IPS-20b (cell line): ENCODE measurements at regions not wholly inside any gene's neighbourhood (a gene's known extent, or its start where the extent isn't known, plus 50 kb on each side); places are given as distances from the start of the nearest gene placed in this dataset.
"Not testable (repeated sequence)": the region's sequence is repeated elsewhere in the genome, so short reads cannot be mapped to it uniquely, and the experiment has no call there.

Experiments used
- H3K27ac ChIP-seq: one replicate; pipeline ENCODE4 v1.5.1; 2013; ENCODE audit warnings: low read length
- H3K27me3 ChIP-seq: 2 replicates; pipeline ENCODE4 v1.6.1; 2013; ENCODE audit warnings: mild to moderate bottlenecking, low read length, inconsistent platforms; ENCODE audit not compliant: insufficient read depth
- H3K36me3 ChIP-seq: 2 replicates; pipeline ENCODE4 v1.6.1; 2013; ENCODE audit warnings: low read depth, mild to moderate bottlenecking, inconsistent platforms, low read length, moderate library complexity; ENCODE audit not compliant: insufficient read depth
- H3K4me1 ChIP-seq: 2 replicates; pipeline ENCODE4 v1.6.1; 2013; ENCODE audit warnings: mild to moderate bottlenecking, control low read depth, inconsistent platforms, low read length, moderate library complexity; ENCODE audit not compliant: insufficient read depth
- H3K4me3 ChIP-seq: 2 replicates; pipeline ENCODE4 v1.5.1; 2013; ENCODE audit warnings: mild to moderate bottlenecking, low read length, inconsistent platforms
- H3K9ac ChIP-seq: 2 replicates; pipeline ENCODE4 v1.6.1; 2013; ENCODE audit warnings: low read depth, mild to moderate bottlenecking, inconsistent platforms, low read length, moderate library complexity
- H3K9me3 ChIP-seq: 2 replicates; pipeline ENCODE4 v1.6.1; 2013; ENCODE audit warnings: mild to moderate bottlenecking, low read depth, low read length, inconsistent platforms; ENCODE audit not compliant: insufficient read depth

GRCh38 chr14:71243697-71244096 is 336.4 kb downstream of the PCNX1 start:
- H3K36me3 ChIP-seq: no peaks in the 10 kb centered on the region
- no peaks in the 10 kb centered on the region for H3K4me1 ChIP-seq
- H3K27ac ChIP-seq: no peak overlapping the region
- H3K4me3 ChIP-seq: no peak overlapping the region
- no peaks in the 10 kb centered on the region for H3K27me3 ChIP-seq
- H3K9ac ChIP-seq: no peak overlapping the region
- no peaks in the 10 kb centered on the region for H3K9me3 ChIP-seq

DNA sequence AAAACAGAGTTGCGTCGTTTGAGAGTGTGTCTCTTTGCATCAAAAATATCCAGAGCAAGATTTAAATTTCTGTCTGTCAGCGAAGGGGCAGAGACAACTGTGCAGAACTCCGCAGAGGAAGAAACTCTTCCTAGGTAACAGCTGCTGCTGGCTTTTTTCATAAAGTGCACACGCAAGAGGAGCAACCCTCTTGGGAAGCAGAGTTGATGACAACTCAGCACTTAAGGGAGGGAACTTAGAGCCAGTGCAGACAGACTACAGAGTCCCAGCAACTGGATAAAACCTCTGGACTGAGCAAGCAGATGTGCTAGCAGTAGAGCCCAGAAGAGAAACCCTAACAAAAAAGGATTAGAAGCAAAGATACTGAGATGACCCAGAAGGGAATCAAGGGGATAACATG is 337.1 kb downstream of the PCNX1 start:
- H3K4me3 ChIP-seq: no peak overlapping the region
- H3K9ac ChIP-seq: no peak overlapping the region
- H3K9me3 ChIP-seq: no peaks in the 10 kb centered on the region

GRCh38 chr14:71245659-71246361 is 338.6 kb downstream of the PCNX1 start:
- Histone ChIP-seq H3K36me3 (no peaks in the 10 kb centered on the region), H3K27ac (no peak overlapping the region), H3K9me3 (no peaks in the 10 kb centered on the region), H3K4me3 (no peak overlapping the region), H3K9ac (no peak overlapping the region), H3K4me1 (no peaks in the 10 kb centered on the region), H3K27me3 (no peaks in the 10 kb centered on the region)

More for the DNA sequence above, 337.1 kb downstream of the PCNX1 start:
- Histone ChIP-seq H3K4me1 (no peaks in the 10 kb centered on the region), H3K27ac (no peak overlapping the region), H3K36me3 (no peaks in the 10 kb centered on the region), H3K27me3 (no peaks in the 10 kb centered on the region)

DNA sequence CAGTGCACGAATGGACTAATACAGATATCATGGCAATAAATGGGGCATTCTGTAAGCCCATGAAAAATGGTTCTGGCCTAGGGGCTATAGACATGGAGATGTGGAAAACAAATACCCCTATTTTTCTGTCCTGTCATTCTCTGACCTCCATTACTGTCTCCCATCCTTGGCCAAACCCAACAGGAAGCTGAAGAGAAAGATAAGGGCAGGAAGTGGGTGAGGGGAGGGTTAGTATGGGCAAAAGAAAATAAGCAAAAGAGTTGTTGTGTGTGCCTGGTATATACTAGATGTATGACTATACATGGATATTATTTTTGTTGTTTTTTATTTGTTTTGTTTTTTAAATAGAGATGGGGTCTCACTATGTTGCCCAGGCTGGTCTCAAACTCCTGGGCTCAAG is 339.3 kb downstream of the PCNX1 start:
- no peak overlapping the region for H3K9ac ChIP-seq
- H3K36me3 ChIP-seq: no peaks in the 10 kb centered on the region
- H3K4me1 ChIP-seq: no peaks in the 10 kb centered on the region
- H3K4me3 ChIP-seq: no peak overlapping the region
- no peaks in the 10 kb centered on the region for H3K9me3 ChIP-seq
- no peaks in the 10 kb centered on the region for H3K27me3 ChIP-seq
- H3K27ac ChIP-seq: no peak overlapping the region

GRCh38 chr14:71247106-71247505 is 339.8 kb downstream of the PCNX1 start:
- H3K4me3 ChIP-seq: no peak overlapping the region
- H3K27ac ChIP-seq: no peak overlapping the region
- H3K9me3 ChIP-seq: no peaks in the 10 kb centered on the region
- no peaks in the 10 kb centered on the region for H3K36me3 ChIP-seq
- no peaks in the 10 kb centered on the region for H3K27me3 ChIP-seq
- no peaks in the 10 kb centered on the region for H3K4me1 ChIP-seq
- H3K9ac ChIP-seq: no peak overlapping the region

GRCh38 chr14:71248194-71248593 is 340.9 kb downstream of the PCNX1 start:
- no peak overlapping the region for H3K9ac ChIP-seq
- H3K27ac ChIP-seq: no peak overlapping the region
- H3K9me3 ChIP-seq: no peaks in the 10 kb centered on the region
- H3K27me3 ChIP-seq: no peaks in the 10 kb centered on the region
- H3K36me3 ChIP-seq: no peaks in the 10 kb centered on the region
- no peaks in the 10 kb centered on the region for H3K4me1 ChIP-seq
- H3K4me3 ChIP-seq: no peak overlapping the region

- no peaks in the 10 kb centered on the region for H3K36me3 ChIP-seq
- no peak overlapping the region for H3K4me3 ChIP-seq
- H3K9me3 ChIP-seq: no peaks in the 10 kb centered on the region
- H3K4me1 ChIP-seq: no peaks in the 10 kb centered on the region
- no peak overlapping the region for H3K9ac ChIP-seq
- H3K27me3 ChIP-seq: no peaks in the 10 kb centered on the region
- no peak overlapping the region for H3K27ac ChIP-seq
Measured at GRCh38 chr14:71250347-71250746, 343.1 kb downstream of the PCNX1 start.

DNA sequence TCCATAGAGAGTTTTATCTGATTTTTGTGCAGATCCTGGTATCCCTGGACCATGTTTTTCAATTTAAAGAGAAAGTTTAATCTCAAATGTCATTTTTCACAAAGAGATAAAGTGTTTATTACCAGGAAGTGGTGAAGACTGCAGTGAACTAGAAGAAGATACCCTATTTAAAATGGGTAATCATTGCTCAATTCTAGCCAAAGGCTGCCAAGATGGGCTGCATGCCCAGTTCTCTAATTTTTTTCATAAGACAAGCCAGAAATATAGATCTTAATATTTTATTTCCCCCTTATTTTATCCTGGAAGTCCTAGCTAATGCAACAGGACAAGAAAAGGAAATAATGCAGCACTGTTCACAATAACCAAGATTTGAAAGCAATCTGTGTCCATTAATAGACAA is 343.5 kb downstream of the PCNX1 start:
- no peaks in the 10 kb centered on the region for H3K36me3 ChIP-seq
- H3K9me3 ChIP-seq: no peaks in the 10 kb centered on the region
- H3K27me3 ChIP-seq: no peaks in the 10 kb centered on the region
- H3K27ac ChIP-seq: no peak overlapping the region
- H3K4me1 ChIP-seq: no peaks in the 10 kb centered on the region
- H3K9ac ChIP-seq: no peak overlapping the region
- H3K4me3 ChIP-seq: no peak overlapping the region

DNA sequence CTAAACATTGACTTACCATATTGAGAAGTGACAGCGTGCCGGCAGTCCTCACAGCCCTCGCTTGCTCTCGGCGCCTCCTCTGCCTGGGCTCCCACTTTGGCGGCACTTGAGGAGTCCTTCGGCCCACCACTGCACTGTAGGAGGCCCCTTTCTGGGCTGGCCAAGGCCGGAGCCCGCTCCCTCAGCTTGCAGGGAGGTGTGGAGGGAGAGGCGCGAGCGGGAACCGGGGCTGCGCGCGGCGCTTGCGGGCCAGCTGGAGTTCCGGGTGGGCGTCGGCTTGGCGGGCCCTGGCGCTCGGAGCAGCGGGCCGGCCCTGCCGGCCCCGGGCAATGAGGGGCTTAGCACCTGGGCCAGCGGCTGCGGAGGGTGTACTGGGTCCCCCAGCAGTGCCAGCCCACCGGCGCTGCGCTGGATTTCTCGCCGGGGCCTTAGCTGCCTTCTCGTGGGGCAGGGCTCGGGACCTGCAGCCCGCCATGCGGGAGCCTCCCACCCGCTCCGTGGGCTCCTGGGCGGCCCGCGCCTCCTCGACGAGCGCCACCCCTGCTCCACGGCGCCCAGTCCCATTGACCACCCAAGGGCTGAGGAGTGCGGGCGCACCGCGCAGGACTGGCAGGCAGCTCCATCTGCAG is 346.9 kb downstream of the PCNX1 start:
- H3K27me3 ChIP-seq, H3K4me3 ChIP-seq, H3K9ac ChIP-seq, H3K36me3 ChIP-seq, H3K27ac ChIP-seq, H3K4me1 ChIP-seq: not testable (repeated sequence)
- peaks cover 10% of the 10 kb centered on the region; the same call in 1 of the 2 replicates for H3K9me3 ChIP-seq

DNA sequence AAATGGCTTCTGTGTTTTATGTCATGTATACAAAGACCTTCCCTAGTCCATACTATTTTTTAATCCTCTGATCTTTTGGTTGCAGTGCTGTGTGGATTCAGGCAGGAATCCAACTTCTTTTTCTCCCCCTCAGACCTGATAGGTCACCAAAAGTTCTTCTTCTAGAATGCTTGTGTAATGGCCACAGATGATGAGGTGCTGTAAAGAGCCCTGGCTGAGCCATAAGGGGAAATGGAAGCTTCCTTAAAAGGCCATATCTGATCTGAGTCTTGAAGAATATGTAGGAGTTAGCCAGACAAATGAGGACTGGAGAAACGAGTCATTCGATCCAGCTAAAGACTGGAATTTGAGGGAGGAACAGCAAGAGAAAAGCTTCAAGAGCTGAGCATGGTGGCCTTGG is 353.9 kb downstream of the PCNX1 start:
- Histone ChIP-seq H3K36me3 (no peaks in the 10 kb centered on the region), H3K4me3 (no peak overlapping the region), H3K9ac (no peak overlapping the region), H3K9me3 (peaks cover 10% of the 10 kb centered on the region; the same call in 1 of the 2 replicates), H3K27ac (no peak overlapping the region), H3K27me3 (no peaks in the 10 kb centered on the region), H3K4me1 (no peaks in the 10 kb centered on the region)

- no peak overlapping the region for H3K4me3 ChIP-seq
- no peaks in the 10 kb centered on the region for H3K27me3 ChIP-seq
- no peak overlapping the region for H3K9ac ChIP-seq
- H3K36me3 ChIP-seq: no peaks in the 10 kb centered on the region
- H3K9me3 ChIP-seq: peaks cover 10% of the 10 kb centered on the region; the same call in 1 of the 2 replicates
- H3K4me1 ChIP-seq: no peaks in the 10 kb centered on the region
- H3K27ac ChIP-seq: no peak overlapping the region
Measured at GRCh38 chr14:71262441-71262840, 355.2 kb downstream of the PCNX1 start.

DNA sequence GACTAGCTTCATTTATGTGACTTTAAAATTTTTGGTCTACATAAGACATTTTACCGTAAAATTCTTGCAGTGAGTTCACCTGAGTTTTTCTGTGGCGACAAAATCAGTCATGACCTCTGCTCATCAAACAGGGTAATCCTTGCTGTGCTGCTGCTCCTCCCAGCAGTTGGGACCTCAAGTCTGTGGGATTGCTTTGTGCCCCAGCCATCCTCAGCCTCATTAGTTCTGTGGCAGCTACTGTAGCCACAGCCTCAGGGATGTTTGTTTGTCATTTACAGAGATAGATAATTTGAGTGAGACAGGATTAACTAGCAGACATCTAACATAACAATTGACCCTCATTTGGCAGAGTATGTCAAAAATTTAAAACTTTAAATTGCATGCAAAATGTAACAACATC is 357.0 kb downstream of the PCNX1 start:
- Histone ChIP-seq H3K4me3 (no peak overlapping the region), H3K9me3 (peaks cover 5% of the 10 kb centered on the region), H3K9ac (no peak overlapping the region), H3K36me3 (no peaks in the 10 kb centered on the region), H3K4me1 (no peaks in the 10 kb centered on the region), H3K27ac (no peak overlapping the region), H3K27me3 (no peaks in the 10 kb centered on the region)
